ENCODE measurements at regions not wholly inside any gene's neighbourhood (a gene's known extent, or its start where the extent isn't known, plus 50 kb on each side); places are given as distances from the start of the nearest gene placed in this dataset.

DNA sequence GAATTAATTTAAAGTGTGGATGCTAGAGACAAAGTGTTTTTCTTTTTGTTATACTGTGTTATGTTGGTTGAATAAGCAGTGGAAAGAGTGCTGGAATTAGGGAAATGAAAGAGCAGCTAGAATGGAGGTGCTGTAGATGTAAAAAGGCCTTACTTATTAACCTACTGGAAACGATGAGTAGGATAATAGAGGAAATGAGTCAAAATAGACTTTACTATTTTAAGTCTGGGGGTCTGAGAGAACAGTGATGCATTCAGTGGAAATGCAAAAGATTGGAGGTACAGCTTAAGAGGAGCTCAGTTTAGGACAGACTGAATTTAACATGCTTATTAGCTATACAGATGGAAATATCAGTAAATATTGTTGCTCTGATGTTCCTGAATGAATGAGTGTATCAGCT is 674.0 kb downstream of the OTOL1 start:
- TF ChIP-seq CTCF (IDR thresholded peaks at IDR 0.05) (no peak), POLR2A (IDR thresholded peaks at IDR 0.05) (no peak), POLR2AphosphoS5 (IDR thresholded peaks at IDR 0.05) (no peak)

Data from upper lobe of left lung (tissue), 4 donors.